ENCODE measurements at regions not wholly inside any gene's neighbourhood (a gene's known extent, or its start where the extent isn't known, plus 50 kb on each side); places are given as distances from the start of the nearest gene placed in this dataset.

DNA sequence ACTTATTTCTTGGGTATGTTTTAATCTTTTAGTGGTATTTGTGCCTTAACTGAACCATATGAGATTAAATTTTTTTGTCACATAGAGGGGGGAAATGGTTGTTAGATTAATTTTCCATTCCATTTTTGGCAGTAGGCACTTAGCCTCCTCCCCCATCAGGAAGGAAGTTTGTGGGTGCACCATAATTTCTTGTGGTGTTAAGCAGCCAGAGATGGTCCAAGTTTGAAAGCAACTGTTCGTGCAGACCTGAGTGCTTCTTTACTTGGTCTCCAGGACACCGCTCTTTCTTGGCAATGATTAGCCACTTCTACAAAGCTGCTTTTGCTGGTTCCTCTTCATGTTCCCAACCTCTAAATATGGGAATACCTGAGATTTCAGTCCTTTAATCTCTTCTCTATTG is 92.7 kb upstream of the RPL34 start:
- ChIA-PET POLR2A (no interaction called here), CTCF (interaction anchor here (0.9 to 1.4 kb wide), 2 partner anchors 9 kb away, joined by 3 to 4 read pairs; no protein-coding TSS in a partner anchor)
- Mint-ChIP-seq H3K36me3 (ENCODE audit: low read depth) (peaks cover 7% of the 10 kb centered on the region), H3K9me3 (ENCODE audit: low read depth) (peaks cover 9% of the 10 kb centered on the region), H3K4me1 (peaks cover 55% of the 10 kb centered on the region), H3K27ac (peak overlapping the region; percentile 69), H3K4me3 (no peak overlapping the region), H3K27me3 (no peaks in the 10 kb centered on the region)
- ATAC-seq (no peak), DNase-seq (peak; percentile 18)
- intact Hi-C loops (cut with DNase I, micrococcal nuclease): no loop called here

GRCh38 chr4:108520807-108521206 is 99.6 kb upstream of the RPL34 start:
- Mint-ChIP-seq H3K4me3 (no peak overlapping the region), H3K4me1 (peaks cover 24% of the 10 kb centered on the region), H3K27me3 (no peaks in the 10 kb centered on the region), H3K27ac (no peak overlapping the region), H3K9me3 (ENCODE audit: low read depth) (peaks cover 2% of the 10 kb centered on the region), H3K36me3 (ENCODE audit: low read depth) (peaks cover 6% of the 10 kb centered on the region)
- no peak for ATAC-seq
- POLR2A ChIA-PET: interaction anchor here (0.7 kb wide), 1 partner anchor 491 kb away, joined by 3 read pairs; no protein-coding TSS in a partner anchor
- intact Hi-C loops (cut with DNase I, micrococcal nuclease): no loop called here
- CTCF ChIA-PET: interaction anchor here (0.6 to 2.3 kb wide), 6 partner anchors 9 to 92 kb away, joined by 3 to 8 read pairs (median 4); no protein-coding TSS in a partner anchor
- no peak for DNase-seq

DNA sequence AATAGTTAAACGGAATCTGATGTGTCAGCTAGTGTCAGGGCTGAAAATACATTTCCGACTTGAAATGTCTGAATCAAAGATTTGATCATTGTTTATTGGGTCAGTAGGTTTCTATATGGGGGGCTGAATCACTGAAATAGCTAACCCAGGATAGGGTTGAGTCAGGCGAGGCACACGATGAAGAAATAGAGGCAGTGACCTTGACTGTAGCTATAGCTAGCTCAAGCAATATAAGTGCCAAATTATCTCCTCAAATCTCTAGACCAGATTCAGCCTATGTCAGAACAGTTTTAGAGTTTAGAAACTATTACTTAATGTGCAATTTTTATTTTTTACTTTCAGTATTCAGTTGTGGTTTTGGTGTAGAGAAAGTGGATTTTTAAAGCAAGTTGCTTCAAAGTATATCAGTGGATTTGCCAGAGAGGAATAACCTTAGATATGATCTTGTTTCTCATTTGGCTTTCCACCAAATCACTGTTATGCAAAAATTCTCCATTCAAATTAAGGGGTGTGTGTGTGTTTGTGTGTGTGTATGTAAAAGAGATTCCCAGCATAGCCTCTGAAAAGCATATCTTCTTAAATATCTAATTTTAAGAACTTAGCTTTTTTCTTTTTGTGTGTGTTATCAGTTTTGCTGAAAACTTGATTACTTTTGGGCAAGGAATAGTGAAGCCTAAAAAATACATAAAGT is 100.3 kb upstream of the RPL34 start:
- Mint-ChIP-seq H3K4me1 (peaks cover 24% of the 10 kb centered on the region), H3K27me3 (no peaks in the 10 kb centered on the region), H3K27ac (no peak overlapping the region), H3K9me3 (ENCODE audit: low read depth) (no peaks in the 10 kb centered on the region), H3K36me3 (ENCODE audit: low read depth) (peaks cover 2% of the 10 kb centered on the region), H3K4me3 (no peak overlapping the region)
- intact Hi-C loops (cut with DNase I, micrococcal nuclease): no loop called here
- DNase-seq: no peak
- CTCF ChIA-PET: interaction anchor here (0.6 to 2.3 kb wide), 8 partner anchors 8 to 92 kb away, joined by 3 to 8 read pairs (median 4); no protein-coding TSS in a partner anchor
- ATAC-seq: peak; percentile 74
- POLR2A ChIA-PET: no interaction called here

DNA sequence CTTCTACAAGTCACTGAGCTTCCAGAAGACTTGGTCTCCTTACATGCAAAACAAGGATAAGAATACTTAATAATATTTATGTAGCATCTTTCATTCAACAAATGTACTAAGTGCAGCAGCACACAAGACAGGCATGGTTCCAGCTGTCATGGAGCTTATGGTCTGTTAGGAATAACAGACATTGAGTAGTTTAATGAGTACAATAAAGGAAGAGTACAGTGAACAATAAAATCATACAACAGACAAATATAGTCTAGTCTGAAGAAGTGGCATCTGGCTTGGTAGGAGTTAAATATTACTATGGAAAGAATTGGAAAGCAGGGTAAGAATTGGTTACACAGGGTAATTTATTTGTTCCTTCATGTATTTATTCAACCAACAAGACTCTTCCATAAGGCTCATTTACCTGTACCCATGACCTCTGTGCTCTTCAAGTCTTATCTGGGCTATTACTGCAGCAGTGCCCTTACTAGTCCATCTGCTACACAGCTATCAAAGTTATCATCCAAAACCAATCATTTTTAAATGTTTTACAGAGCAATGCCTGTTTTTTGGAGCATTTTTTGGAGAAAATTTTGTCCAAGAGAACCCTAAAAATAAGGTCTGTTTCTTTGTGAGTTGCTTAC is 101.1 kb upstream of the RPL34 start:
- no peaks in the 10 kb centered on the region for H3K27me3 Mint-ChIP-seq
- H3K4me3 Mint-ChIP-seq: no peak overlapping the region
- peaks cover 24% of the 10 kb centered on the region for H3K4me1 Mint-ChIP-seq
- ChIA-PET POLR2A (no interaction called here), CTCF (interaction anchor here (0.7 to 2.3 kb wide), 5 partner anchors 9 to 53 kb away, joined by 4 to 8 read pairs (median 5); no protein-coding TSS in a partner anchor)
- no peaks in the 10 kb centered on the region for H3K9me3 Mint-ChIP-seq (ENCODE audit: low read depth)
- no peak overlapping the region for H3K27ac Mint-ChIP-seq
- intact Hi-C loops (cut with DNase I, micrococcal nuclease): no loop called here
- ATAC-seq (no peak), DNase-seq (no peak)
- H3K36me3 Mint-ChIP-seq (ENCODE audit: low read depth): no peaks in the 10 kb centered on the region

DNA sequence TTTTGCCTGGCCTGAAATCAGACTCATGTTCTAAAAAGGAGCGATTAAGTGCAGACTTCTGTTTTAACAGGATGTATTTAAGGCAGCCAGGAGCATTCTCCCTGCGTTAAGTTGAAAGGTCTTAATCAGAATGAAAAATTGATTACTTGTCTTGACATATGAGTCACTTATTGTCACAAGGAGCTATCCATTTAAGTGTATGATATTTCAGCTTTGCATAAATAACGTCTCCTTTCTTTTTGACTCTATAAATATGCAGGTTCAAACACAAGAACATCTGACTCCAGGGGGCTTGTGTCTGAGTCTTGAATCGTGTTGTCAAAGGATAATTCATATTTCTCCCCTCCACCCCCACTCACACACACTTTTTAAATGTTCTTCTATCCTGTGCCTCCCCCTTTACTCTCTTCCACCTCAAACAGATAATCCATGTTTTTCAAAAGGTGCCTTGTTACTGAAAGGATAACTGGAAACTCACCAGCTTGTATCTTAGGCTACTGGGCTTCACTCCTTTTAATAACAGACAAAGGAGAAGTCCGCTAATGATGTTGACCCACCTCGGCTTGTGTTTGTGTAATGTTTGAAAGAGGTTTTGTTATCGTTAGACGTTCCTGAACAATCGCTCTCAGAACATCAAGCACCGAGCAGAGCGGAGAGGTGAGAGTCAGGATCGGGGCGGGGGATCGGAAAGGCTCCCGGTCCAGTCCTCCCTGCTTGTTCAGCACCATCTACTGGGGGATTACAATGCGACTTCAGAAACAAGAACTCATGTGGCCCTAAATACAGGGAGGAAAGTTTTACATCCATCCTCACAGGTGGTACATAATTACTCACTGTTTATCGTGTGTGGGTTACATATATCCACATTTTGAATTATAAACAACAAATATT is 107.5 kb upstream of the RPL34 start:
- DNase-seq (peak; percentile 64), ATAC-seq (peak; percentile 95)
- H3K27me3 Mint-ChIP-seq: peaks cover 2% of the 10 kb centered on the region
- peaks cover 3% of the 10 kb centered on the region for H3K9me3 Mint-ChIP-seq (ENCODE audit: low read depth)
- CTCF ChIA-PET: interaction anchor here (0.7 to 1.5 kb wide), 5 partner anchors 8 to 494 kb away, joined by 3 to 11 read pairs (median 3); no protein-coding TSS in a partner anchor
- H3K36me3 Mint-ChIP-seq (ENCODE audit: low read depth): no peaks in the 10 kb centered on the region
- POLR2A ChIA-PET: interaction anchor here (0.6 kb wide), 1 partner anchor 60 kb away, joined by 10 read pairs; no protein-coding TSS in a partner anchor
- peak overlapping the region; percentile 2 for H3K27ac Mint-ChIP-seq
- peak overlapping the region; percentile 58 for H3K4me3 Mint-ChIP-seq
- peaks cover 18% of the 10 kb centered on the region for H3K4me1 Mint-ChIP-seq
- intact Hi-C loops (cut with DNase I, micrococcal nuclease): loop anchor here (1.0 to 5.0 kb wide), 5 partner anchors 340 to 496 kb away; no protein-coding TSS in a partner anchor

DNA sequence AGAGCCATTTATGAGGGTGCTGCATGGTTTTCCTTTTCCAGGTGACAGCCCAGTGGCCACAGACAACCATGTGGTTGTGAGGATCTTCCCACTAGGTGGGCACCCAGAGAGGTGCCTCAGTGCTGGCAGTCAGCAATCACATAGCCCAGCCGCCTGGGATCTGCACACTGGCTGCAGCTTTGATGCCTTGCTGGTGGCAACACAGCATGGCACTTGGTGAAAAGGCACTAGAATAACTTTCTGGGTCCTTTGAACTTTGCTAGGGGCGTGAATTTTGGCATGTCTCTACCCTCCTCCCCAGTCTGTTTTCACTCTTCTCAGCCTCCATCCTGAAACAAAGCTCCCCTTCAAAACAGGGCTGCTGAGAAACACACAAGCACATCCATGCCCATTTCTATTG is 108.8 kb upstream of the RPL34 start:
- ChIA-PET CTCF (interaction anchor here (0.5 to 1.5 kb wide), 6 partner anchors 9 to 482 kb away, joined by 3 to 11 read pairs (median 4); no protein-coding TSS in a partner anchor), POLR2A (no interaction called here)
- DNase-seq: no peak
- intact Hi-C loops (cut with DNase I, micrococcal nuclease): loop anchor here (1.0 to 5.0 kb wide), 4 partner anchors 339 to 494 kb away; no protein-coding TSS in a partner anchor
- Mint-ChIP-seq H3K9me3 (ENCODE audit: low read depth) (peaks cover 6% of the 10 kb centered on the region), H3K36me3 (ENCODE audit: low read depth) (no peaks in the 10 kb centered on the region), H3K27me3 (peaks cover 2% of the 10 kb centered on the region), H3K27ac (no peak overlapping the region), H3K4me1 (peaks cover 18% of the 10 kb centered on the region), H3K4me3 (no peak overlapping the region)
- no peak for ATAC-seq

GRCh38 chr4:108502356-108502755 is 118.0 kb upstream of the RPL34 start:
- POLR2A ChIA-PET: interaction anchor here (0.7 kb wide), 1 partner anchor 108 kb away, joined by 3 read pairs; no protein-coding TSS in a partner anchor
- H3K4me1 Mint-ChIP-seq: peaks cover 5% of the 10 kb centered on the region
- H3K9me3 Mint-ChIP-seq (ENCODE audit: low read depth): peaks cover 5% of the 10 kb centered on the region
- no peak for DNase-seq
- no peaks in the 10 kb centered on the region for H3K27me3 Mint-ChIP-seq
- H3K27ac Mint-ChIP-seq: no peak overlapping the region
- CTCF ChIA-PET: interaction anchor here (0.6 to 1.4 kb wide), 3 partner anchors 10 to 70 kb away, joined by 3 to 6 read pairs (median 3); no protein-coding TSS in a partner anchor
- ATAC-seq: no peak
- no peaks in the 10 kb centered on the region for H3K36me3 Mint-ChIP-seq (ENCODE audit: low read depth)
- H3K4me3 Mint-ChIP-seq: no peak overlapping the region
- intact Hi-C loops (cut with DNase I, micrococcal nuclease): no loop called here

- intact Hi-C loops (cut with DNase I, micrococcal nuclease): no loop called here
- no peak overlapping the region for H3K4me3 Mint-ChIP-seq
- CTCF ChIA-PET: interaction anchor here (0.7 to 1.2 kb wide), 2 partner anchors 271 to 469 kb away, joined by 4 to 5 read pairs; no protein-coding TSS in a partner anchor
- H3K27ac Mint-ChIP-seq: no peak overlapping the region
- H3K9me3 Mint-ChIP-seq (ENCODE audit: low read depth): peaks cover 7% of the 10 kb centered on the region
- POLR2A ChIA-PET: no interaction called here
- H3K4me1 Mint-ChIP-seq: peaks cover 2% of the 10 kb centered on the region
- no peaks in the 10 kb centered on the region for H3K36me3 Mint-ChIP-seq (ENCODE audit: low read depth)
- no peak for ATAC-seq
- DNase-seq: no peak
- H3K27me3 Mint-ChIP-seq: no peaks in the 10 kb centered on the region
Measured at GRCh38 chr4:108498925-108499324, 121.5 kb upstream of the RPL34 start.

DNA sequence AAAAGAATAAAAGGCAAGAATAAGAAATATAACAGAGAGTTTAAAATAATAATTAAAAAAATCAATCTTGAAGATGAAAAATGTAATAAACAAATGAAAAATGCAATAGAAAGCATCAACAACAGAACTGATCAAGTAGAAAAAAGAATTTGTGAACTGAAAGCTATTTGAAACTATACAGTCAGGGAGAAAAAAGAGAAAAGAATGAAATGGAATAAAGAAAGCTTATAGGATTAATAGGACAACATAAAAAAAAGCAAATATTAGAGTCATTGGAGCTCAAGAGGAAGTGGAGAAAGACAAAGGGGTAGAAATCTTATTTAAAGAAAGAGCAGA is 126.8 kb upstream of the RPL34 start:
- ATAC-seq (no peak), DNase-seq (no peak)
- Mint-ChIP-seq H3K36me3 (ENCODE audit: low read depth) (no peaks in the 10 kb centered on the region), H3K9me3 (ENCODE audit: low read depth) (peaks cover 14% of the 10 kb centered on the region), H3K4me3 (no peak overlapping the region), H3K4me1 (no peaks in the 10 kb centered on the region), H3K27ac (no peak overlapping the region), H3K27me3 (no peaks in the 10 kb centered on the region)
- intact Hi-C loops (cut with DNase I, micrococcal nuclease): loop anchor here (1.0 to 5.0 kb wide), 3 partner anchors 461 to 475 kb away; no protein-coding TSS in a partner anchor
- POLR2A ChIA-PET: no interaction called here
- CTCF ChIA-PET: interaction anchor here (0.6 to 1.8 kb wide), 10 partner anchors 9 to 479 kb away, joined by 3 to 6 read pairs (median 4); no protein-coding TSS in a partner anchor

DNA sequence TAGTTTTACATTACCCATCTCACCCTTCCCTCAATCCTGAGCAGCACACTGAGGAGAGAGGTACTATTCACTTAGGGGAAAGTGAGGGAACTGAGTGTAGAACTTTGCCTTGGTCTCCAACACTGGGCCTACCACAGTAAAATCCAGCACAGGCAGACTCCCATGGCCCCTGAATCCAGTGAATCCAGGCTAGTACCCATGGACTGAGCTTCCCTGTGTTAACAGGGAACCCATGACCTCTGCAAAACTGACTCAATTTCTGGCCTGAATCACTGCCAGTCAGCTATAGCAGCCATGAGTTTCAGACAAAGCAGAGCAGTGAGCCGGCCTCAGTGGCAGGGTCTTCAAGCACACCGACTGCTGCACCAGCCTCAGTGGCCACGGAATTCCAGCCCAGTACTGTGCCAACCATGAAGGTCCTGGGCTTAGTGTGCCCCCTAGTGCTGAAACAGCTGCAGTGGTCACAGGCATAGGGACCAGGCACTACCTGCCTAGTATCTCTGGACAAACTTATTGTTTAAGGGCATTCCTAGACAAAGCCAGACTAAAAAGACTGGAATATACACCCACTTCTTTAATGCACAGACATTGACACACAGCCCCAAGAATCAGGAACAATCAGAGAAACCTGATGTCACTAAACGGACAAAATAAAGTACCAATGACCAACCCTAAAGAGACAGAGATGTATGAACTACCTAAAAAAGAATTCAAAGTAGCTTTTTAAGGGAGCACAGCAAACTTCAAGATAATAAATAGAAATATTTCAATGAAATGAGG is 127.4 kb upstream of the RPL34 start:
- H3K36me3 Mint-ChIP-seq (ENCODE audit: low read depth): no peaks in the 10 kb centered on the region
- no peaks in the 10 kb centered on the region for H3K4me1 Mint-ChIP-seq
- no peak overlapping the region for H3K27ac Mint-ChIP-seq
- POLR2A ChIA-PET: no interaction called here
- H3K27me3 Mint-ChIP-seq: no peaks in the 10 kb centered on the region
- ATAC-seq (peak; percentile 77), DNase-seq (peak; percentile 57)
- CTCF ChIA-PET: interaction anchor here (0.7 to 1.8 kb wide), 12 partner anchors 9 to 478 kb away, joined by 3 to 6 read pairs (median 4); no protein-coding TSS in a partner anchor
- no peak overlapping the region for H3K4me3 Mint-ChIP-seq
- intact Hi-C loops (cut with DNase I, micrococcal nuclease): loop anchor here (1.0 to 5.0 kb wide), 3 partner anchors 461 to 475 kb away; no protein-coding TSS in a partner anchor
- peaks cover 14% of the 10 kb centered on the region for H3K9me3 Mint-ChIP-seq (ENCODE audit: low read depth)

Measured in activated CD4-positive, alpha-beta T cell treated with anti-CD3 and anti-CD28 coated beads for 36 hours (primary cell).